AG08395 (cell line): ENCODE measurements at regions not wholly inside any gene's neighbourhood (a gene's known extent, or its start where the extent isn't known, plus 50 kb on each side); places are given as distances from the start of the nearest gene placed in this dataset.

Source experiments
- DNase-seq: peaks from one replicate; pipeline ENCODE4 v3.0.0; 2012; ENCODE audit warnings: mixed read lengths, low spot score

DNA sequence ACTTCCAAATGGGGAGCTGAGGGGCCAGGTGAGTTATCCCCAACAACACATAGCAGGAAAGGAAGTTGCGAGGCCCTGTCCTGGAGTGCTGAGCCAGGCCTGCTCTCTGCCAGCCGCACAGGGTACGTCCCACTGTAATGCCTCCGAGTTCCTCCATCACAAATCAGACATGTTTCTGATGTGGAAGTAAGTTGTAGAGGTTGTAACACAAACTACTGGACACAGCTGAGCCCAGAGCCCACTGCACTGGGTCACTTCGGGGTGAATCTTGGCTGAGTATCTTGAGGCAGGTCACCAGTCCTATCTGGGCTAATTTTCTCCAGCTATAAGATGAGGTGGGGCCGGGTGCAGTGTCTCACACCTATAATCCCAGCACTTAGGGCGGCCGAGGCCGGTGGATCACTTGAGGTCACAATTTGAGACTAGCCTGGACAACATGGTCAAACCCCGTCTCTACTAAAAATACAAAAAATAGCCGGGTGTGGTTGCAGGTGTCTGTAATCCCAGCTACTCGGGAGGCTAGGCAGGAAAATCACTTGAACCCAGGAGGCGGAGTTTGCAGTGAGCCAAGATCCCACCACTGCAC is 100.8 kb upstream of the CDH5 start:
- no peak for DNase-seq

DNA sequence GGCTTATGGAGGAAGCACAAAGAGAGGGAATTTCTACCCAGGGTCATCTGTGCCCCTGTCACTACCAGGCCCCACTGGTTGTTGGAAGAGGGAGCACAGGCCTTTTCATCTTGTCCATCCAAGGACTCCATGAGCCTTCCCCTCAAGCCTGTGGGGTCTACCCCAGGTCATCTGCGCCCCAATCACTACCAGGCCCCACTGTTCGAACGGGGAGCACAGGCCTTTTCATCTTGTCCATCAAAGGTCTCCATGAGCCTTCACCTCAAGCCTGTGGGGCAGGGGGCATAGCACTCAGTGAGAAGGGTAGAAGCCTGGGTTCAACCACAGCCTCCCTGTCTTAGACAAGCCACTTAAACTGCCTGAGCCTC is 101.5 kb upstream of the CDH5 start:
- DNase-seq, result no peak

- no peak for DNase-seq
These were observed 102.0 kb upstream of the CDH5 start for GRCh38 chr16:66264311-66265047.

- no peak for DNase-seq
These were observed 102.5 kb upstream of the CDH5 start for GRCh38 chr16:66263973-66264310.

DNA sequence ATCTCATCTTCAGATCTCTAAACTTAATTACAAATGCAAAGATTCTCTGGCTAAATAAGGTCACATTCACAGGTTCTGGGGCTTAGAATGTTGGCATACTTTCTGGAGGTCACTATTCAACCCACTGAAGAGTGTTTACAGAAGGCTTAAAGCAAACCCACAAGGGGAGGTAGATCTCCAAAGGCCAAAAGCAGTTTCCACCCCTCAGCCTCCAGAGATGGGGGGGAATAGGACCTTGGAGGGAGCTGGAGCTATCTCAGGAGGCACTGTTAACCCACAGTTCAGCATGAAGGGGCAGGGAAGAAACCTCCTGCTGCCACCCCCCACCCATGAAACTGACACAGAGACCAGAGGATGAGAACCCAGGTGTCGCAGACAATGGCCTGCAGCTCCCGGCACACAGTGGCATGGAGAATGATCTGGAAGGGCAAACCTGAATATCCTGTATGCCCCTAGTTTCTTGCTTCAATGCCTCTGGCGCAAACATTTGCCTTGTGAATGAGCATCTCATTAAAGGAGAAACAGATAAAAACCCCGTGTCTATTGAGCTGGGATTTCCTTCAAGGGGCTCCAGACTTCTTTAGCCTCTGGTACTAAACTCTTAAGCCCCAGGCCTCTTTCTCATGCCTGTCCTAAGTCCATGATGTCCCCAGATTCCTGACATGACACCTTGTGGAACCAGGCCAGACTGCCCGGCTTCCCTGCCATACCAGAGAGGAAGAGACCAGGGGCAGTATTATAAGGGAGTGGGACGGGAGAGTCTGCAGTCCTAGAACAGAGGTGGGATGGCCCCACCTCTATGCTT is 103.1 kb upstream of the CDH5 start:
- DNase-seq, result no peak

DNA sequence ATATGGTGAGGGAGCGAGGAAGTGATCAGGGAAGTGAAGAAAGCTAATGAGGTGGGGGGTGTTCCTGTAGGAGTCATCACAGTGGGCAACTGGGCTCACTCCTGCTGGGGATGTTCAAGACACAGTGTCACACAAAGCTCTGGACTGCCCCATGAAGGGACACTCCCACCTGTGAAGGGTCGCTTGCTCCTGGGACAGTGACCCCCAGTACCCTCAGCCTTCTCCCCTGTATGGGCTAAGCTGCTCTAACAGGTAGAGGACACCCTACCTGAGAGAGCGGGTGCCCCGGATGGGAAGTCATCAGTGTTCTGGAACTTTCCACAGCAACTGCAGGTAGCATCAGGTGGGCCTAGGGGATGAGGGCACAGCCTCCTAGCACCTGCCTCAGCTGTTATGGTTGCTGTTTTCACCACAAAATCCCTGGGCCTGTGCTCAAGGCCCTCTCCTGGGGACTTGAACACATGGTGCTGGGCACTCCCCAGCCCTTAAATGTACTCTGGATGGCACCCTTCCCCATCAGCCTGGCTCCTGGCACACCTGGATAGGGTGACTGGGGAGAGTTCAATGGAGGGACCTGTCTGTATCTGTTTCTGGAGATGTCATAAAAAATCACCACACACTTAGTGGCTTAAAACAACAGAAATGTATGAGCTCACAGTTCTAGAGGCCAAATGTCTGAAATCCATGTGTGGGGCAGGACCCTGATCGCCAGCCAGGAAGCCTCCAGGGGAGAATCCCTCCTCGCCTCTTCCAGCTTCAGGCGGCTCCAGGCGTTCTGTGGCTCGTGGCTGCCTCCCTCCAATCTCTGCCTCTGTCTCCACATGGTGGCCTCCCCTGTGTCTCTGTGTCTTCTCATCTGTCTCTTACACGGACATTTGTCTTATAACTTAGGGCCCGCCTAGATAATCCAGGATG is 104.0 kb upstream of the CDH5 start:
- no peak for DNase-seq

DNA sequence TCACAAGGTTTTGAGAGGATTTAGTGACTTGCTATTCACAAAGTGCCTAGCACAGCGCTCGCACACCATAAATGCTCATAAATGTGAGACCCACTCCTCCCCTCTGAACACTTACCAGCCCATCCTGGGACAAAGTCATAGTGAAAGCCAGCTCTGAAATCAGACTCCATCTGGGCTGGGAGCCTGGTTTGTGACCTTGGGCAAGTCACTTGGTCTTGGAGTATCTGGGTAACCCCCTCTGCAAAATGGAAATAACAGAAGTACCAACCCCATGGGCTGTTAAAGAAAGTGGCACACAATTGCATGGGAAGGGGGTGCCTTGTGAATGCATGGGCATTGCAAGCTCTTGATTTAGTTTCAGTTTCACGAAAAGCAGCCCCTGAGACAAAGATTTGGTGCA is 104.7 kb upstream of the CDH5 start:
- DNase-seq, result no peak

DNA sequence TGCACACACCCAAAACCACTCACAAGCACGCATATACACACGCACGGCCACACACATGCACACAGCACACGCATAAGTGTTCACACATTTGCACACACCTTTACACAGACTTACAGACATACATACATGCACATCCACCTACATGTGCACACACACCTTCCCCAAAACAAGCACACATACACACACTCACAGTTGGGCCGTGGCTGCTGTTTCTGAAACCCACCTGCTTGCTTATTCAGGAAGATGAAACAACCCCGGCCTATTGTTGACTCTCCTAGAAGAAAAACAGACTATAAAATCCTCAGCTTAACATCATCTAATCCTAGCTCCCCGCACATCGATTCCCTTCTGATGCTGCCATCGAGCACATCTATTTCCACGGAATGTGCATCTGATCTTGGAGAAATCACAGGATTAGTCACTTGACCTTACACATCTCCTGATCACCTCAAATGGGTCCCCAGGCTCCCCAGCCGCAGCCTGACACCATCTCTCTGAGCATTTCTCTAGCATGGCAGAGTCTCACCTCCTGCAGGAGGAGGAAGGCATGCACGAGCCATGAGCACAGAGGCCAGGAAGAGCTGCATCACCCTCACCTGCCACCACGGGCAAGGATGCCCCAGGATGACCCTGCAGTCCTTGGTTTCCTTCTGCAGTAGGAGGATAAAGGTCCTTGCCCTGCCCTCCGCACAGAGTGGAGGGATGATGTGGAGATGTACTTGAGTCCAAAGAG is 105.8 kb upstream of the CDH5 start:
- DNase-seq, result no peak

- DNase-seq, result no peak
These were observed 107.3 kb upstream of the CDH5 start for GRCh38 chr16:66258916-66259845.

- no peak for DNase-seq
These were observed 109.6 kb upstream of the CDH5 start for GRCh38 chr16:66256919-66257318.

- DNase-seq, result no peak
These were observed 110.8 kb upstream of the CDH5 start for GRCh38 chr16:66255647-66256046.

GRCh38 chr16:66254751-66255150 is 111.7 kb upstream of the CDH5 start:
- DNase-seq, result no peak

DNA sequence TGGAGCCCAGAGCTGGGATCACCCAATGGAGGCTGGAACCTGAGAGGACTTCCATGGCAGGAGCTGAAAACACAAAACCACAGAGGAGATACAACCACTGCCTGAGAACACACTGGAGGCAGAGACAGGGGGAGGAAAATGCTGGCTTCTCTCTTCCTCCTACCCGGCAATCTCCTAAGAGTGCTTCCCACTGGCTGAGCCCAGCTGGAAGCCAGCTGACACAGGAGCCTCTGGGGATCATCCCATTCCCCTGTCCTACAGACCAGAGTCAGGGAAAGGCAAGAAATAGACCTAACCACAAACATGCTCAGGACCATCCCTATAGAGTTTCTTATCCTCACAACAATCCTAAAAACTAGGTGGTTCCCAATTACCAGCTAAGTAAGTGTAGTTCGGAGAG is 112.4 kb upstream of the CDH5 start:
- DNase-seq, result no peak

DNA sequence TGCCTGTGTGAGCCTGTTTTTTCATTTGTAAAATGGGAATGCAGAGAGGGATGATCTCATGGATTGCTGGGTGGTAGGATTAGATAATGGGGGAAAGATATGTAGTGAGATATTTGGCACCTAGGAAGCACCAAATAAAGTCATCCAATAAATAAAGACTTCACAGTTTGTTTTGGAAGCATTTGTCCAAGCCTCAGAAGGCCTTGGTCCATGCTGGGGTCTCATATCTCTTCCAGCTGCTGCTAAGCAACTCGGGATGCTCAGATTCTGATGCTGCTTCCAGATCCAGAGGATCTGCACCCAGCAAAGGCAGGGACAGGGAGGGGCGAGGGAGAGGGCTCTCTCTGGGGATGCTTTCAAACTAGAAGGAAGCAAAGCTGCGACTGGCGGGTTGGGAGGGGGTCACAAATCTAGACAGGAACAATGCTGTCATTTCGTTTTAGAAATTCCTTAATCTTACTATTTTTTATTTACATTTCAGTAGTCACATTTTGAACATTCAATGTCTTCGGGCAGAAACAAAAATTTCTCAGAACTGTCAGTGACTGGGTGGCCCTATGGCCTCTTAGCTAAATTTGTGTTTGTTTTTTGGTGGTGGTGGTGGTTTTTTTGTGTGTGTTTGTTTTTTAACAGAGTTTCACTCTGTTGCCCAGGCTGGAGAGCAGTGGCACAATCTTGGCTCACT is 114.9 kb upstream of the CDH5 start:
- DNase-seq, result no peak

GRCh38 chr16:66250686-66251431 is 115.6 kb upstream of the CDH5 start:
- peak; percentile 46 for DNase-seq

GRCh38 chr16:66247516-66248481 is 118.7 kb upstream of the CDH5 start:
- DNase-seq, result peak; percentile 57

- DNase-seq, result no peak
These were observed 120.6 kb upstream of the CDH5 start for GRCh38 chr16:66245868-66246267.

- DNase-seq, result no peak
These were observed 121.4 kb upstream of the CDH5 start for GRCh38 chr16:66245072-66245471.
